ENCODE measurements at regions not wholly inside any gene's neighbourhood (a gene's known extent, or its start where the extent isn't known, plus 50 kb on each side); places are given as distances from the start of the nearest gene placed in this dataset.

GRCh38 chr2:4499316-4500030 is 796.1 kb downstream of the DCDC2C start:
- no peak for DNase-seq (ENCODE audit: low read depth)

- no peak for DNase-seq (ENCODE audit: low read depth)
Observed at GRCh38 chr2:4501525-4501924, 798.1 kb downstream of the DCDC2C start.

GRCh38 chr2:4502230-4502843 is 799.0 kb downstream of the DCDC2C start:
- no peak for DNase-seq (ENCODE audit: low read depth)

- DNase-seq (ENCODE audit: low read depth) = no peak
Observed at GRCh38 chr2:4507661-4508060, 804.3 kb downstream of the DCDC2C start.

GRCh38 chr2:4515871-4516761 is 812.7 kb downstream of the DCDC2C start:
- DNase-seq (ENCODE audit: low read depth) = no peak

- DNase-seq (ENCODE audit: low read depth) = no peak
Observed at GRCh38 chr2:4518596-4518995, 815.2 kb downstream of the DCDC2C start.

- DNase-seq (ENCODE audit: low read depth) = no peak
Observed at GRCh38 chr2:4522498-4523421, 819.4 kb downstream of the DCDC2C start.

- no peak for DNase-seq (ENCODE audit: low read depth)
Observed at GRCh38 chr2:4527416-4527815, 824.0 kb downstream of the DCDC2C start.

GRCh38 chr2:4528246-4528645 is 824.9 kb downstream of the DCDC2C start:
- no peak for DNase-seq (ENCODE audit: low read depth)

- no peak for DNase-seq (ENCODE audit: low read depth)
Observed at GRCh38 chr2:4528773-4529172, 825.4 kb downstream of the DCDC2C start.

GRCh38 chr2:4529738-4530137 is 826.4 kb downstream of the DCDC2C start:
- no peak for DNase-seq (ENCODE audit: low read depth)

- no peak for DNase-seq (ENCODE audit: low read depth)
Observed at GRCh38 chr2:4530231-4530630, 826.9 kb downstream of the DCDC2C start.

- no peak for DNase-seq (ENCODE audit: low read depth)
Observed at GRCh38 chr2:4533806-4534205, 830.4 kb downstream of the DCDC2C start.

- no peak for DNase-seq (ENCODE audit: low read depth)
Observed at GRCh38 chr2:4539121-4539520, 835.7 kb downstream of the DCDC2C start.

- DNase-seq (ENCODE audit: low read depth) = no peak
Observed at GRCh38 chr2:4549666-4550210, 846.4 kb downstream of the DCDC2C start.

GRCh38 chr2:4551691-4552474 is 848.5 kb downstream of the DCDC2C start:
- no peak for DNase-seq (ENCODE audit: low read depth)

- no peak for DNase-seq (ENCODE audit: low read depth)
Observed at GRCh38 chr2:4553241-4553640, 849.9 kb downstream of the DCDC2C start.

- DNase-seq (ENCODE audit: low read depth) = no peak
Observed at GRCh38 chr2:4556135-4556896, 852.9 kb downstream of the DCDC2C start.

- DNase-seq (ENCODE audit: low read depth) = no peak
Observed at GRCh38 chr2:4561196-4561595, 857.8 kb downstream of the DCDC2C start.

- DNase-seq (ENCODE audit: low read depth) = no peak
Observed at GRCh38 chr2:4576075-4576474, 872.7 kb downstream of the DCDC2C start.
